ENCODE measurements at regions not wholly inside any gene's neighbourhood (a gene's known extent, or its start where the extent isn't known, plus 50 kb on each side); places are given as distances from the start of the nearest gene placed in this dataset.

- peak in 1 of 2 donors; percentile 29 for DNase-seq (ENCODE audit: low read depth in 2 of 2)
These were observed 166.6 kb upstream of the GORAB start for GRCh38 chr1:170365331-170365730.

GRCh38 chr1:170366980-170367379, 165.0 kb upstream of the GORAB start:
- no peak for TF ChIP-seq CTCF (IDR thresholded peaks at IDR 0.05; ENCODE audit: low read depth, low read length)
- no peak for DNase-seq (ENCODE audit: low read depth in 2 of 2)

More at GRCh38 chr1:170365331-170365730, 166.6 kb upstream of the GORAB start:
- TF ChIP-seq CTCF (IDR thresholded peaks at IDR 0.05; ENCODE audit: low read depth, low read length): no peak
- no peak overlapping the region for H3K4me3 ChIP-seq (replicated peaks in 1 of 2; ENCODE audit: low read depth in 2 of 2, low read length in 2 of 2)

GRCh38 chr1:170367615-170368014, 164.4 kb upstream of the GORAB start:
- no peak for TF ChIP-seq CTCF (IDR thresholded peaks at IDR 0.05; ENCODE audit: low read depth, low read length)
- DNase-seq (ENCODE audit: low read depth in 2 of 2): no peak
- no peak overlapping the region for H3K4me3 ChIP-seq (replicated peaks in 1 of 2; ENCODE audit: low read depth in 2 of 2, low read length in 2 of 2)

More at GRCh38 chr1:170366980-170367379, 165.0 kb upstream of the GORAB start:
- no peak overlapping the region for H3K4me3 ChIP-seq (replicated peaks in 1 of 2; ENCODE audit: low read depth in 2 of 2, low read length in 2 of 2)

- no peak overlapping the region for H3K4me3 ChIP-seq (replicated peaks in 1 of 2; ENCODE audit: low read depth in 2 of 2, low read length in 2 of 2)
- TF ChIP-seq CTCF (IDR thresholded peaks at IDR 0.05; ENCODE audit: low read depth, low read length): no peak
These were observed 163.0 kb upstream of the GORAB start for GRCh38 chr1:170369000-170369399.

GRCh38 chr1:170369417-170369816, 162.5 kb upstream of the GORAB start:
- no peak for DNase-seq (ENCODE audit: low read depth in 2 of 2)
- no peak for TF ChIP-seq CTCF (IDR thresholded peaks at IDR 0.05; ENCODE audit: low read depth, low read length)
- no peak overlapping the region for H3K4me3 ChIP-seq (replicated peaks in 1 of 2; ENCODE audit: low read depth in 2 of 2, low read length in 2 of 2)

More at GRCh38 chr1:170369000-170369399, 163.0 kb upstream of the GORAB start:
- no peak for DNase-seq (ENCODE audit: low read depth in 2 of 2)

GRCh38 chr1:170370087-170370486, 161.9 kb upstream of the GORAB start:
- TF ChIP-seq CTCF (IDR thresholded peaks at IDR 0.05; ENCODE audit: low read depth, low read length): no peak
- no peak for DNase-seq (ENCODE audit: low read depth in 2 of 2)
- no peak overlapping the region for H3K4me3 ChIP-seq (replicated peaks in 1 of 2; ENCODE audit: low read depth in 2 of 2, low read length in 2 of 2)

GRCh38 chr1:170375082-170375723, 156.8 kb upstream of the GORAB start:
- no peak overlapping the region for H3K4me3 ChIP-seq (replicated peaks in 1 of 2; ENCODE audit: low read depth in 2 of 2, low read length in 2 of 2)
- TF ChIP-seq CTCF (IDR thresholded peaks at IDR 0.05; ENCODE audit: low read depth, low read length): no peak
- DNase-seq (ENCODE audit: low read depth in 2 of 2): no peak
